GM19238 (cell line): ENCODE measurements at regions not wholly inside any gene's neighbourhood (a gene's known extent, or its start where the extent isn't known, plus 50 kb on each side); places are given as distances from the start of the nearest gene placed in this dataset.
"Not testable (repeated sequence)": the region's sequence is repeated elsewhere in the genome, so short reads cannot be mapped to it uniquely, and the experiment has no call there.

Experiments
- DNase-seq: peaks from one replicate; pipeline ENCODE4 v3.0.0; 2011; ENCODE audit warnings: low spot score; ENCODE audit not compliant: insufficient read length

DNA sequence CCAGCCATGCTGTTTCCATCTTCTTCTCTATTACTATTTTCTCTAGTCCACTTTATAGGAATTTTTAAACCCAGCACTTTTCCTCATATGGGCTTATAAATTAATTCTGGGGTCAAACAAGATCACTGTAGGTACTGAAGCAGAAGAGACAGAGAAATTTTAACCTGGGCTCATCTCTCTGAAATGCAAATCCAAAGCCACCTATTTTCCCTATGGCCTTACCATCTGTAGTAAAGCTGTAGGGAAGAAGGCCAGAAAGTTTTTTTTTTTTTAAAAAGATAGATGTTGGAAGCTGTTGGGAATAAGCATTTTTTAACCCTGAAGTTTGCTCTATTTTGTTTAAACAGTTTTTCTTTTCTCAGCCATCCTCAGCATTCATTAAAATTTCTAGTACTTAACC, 367.4 kb downstream of the CD109 start:
- no peak for DNase-seq

DNA sequence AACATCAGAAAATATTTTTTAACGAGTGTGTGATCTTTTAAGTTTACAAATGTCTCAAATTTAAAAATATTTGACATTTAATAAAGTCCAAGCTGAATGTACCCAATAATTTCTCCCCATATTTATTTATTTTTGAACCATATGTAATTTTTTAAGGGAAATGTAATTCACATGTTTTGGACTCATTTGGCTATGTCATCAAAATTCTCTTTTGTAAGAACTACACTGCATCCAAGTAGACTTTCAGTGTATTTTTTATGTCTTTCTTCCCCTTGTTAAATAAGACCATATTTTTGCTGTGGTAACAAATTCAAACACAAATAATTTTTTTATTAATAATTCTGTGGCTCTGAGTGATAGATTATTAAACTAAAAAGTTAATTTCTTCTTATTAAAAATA, 365.2 kb downstream of the CD109 start:
- no peak for DNase-seq

DNA sequence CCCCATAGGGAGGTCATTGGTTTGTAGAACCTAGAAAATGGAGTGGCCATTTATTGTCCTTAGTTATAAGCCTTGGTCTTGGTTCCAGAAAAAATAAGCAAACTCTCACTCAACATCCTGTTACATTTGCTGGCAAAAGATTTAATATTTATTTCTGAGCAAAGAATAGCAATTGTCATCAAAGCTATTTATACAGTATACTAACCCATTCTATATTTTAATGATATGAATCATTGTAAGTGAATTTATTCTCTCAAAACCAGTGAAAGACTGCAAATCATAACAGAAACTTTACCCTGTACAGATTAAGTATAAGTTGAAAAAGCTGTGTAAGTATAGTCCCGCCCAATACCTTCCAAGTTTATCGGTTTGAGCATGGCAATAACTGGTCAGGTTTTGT, 364.4 kb downstream of the CD109 start:
- DNase-seq: no peak

DNA sequence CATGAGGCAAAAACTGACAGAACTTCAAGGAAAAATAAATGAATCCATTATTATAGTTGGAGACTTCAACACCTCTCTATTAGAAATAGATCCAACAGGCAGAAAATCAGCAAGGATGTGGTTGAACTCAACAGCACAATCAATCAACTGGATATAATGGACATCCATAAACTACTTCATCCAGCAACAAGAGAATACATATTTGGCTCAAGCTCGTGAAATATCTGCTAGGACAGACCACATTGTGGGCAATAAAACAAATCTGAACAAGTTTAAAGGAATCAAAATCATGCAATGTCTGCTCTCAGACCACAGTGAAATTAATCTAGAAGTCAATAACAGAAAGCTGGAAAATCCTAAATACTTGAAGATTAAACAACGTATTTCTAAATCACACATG, 362.6 kb downstream of the CD109 start:
- no peak for DNase-seq

DNA sequence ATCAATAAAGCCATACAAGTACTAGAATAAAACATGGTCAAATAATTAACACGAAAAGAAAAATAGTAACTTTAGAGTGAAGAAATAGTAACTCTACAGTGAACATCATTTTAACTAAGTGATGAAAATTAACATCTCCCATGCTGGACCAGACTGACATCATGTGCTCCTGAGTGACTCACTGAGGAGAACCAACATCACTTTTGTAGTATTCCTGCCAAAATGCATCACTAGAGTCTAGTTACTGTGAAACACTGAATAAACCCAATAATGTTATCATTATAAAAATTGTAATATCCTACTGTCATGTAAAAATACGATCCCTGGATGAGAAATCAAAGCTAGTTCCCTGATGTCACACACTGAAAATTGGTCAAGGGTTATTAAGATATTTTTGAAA, 361.3 kb downstream of the CD109 start:
- DNase-seq: no peak

DNA sequence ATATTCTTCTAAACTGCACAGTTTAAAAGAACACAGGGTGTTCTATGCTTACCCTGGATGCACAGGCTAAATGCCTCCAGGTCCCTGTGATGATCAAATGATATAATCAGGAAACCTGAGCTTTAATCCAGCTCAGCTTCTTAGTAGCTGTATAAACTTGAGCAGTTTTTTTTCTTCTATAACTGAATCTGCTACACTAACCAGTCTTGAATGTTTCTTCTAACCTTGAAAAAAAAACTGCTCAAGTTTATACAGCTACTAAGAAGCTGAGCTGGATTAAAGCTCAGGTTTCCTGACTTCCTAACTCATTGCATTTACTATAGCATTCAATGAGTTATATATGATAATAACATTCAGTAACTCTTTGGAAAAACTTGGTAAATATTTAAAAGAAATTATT, 358.2 kb downstream of the CD109 start:
- DNase-seq: no peak

DNA sequence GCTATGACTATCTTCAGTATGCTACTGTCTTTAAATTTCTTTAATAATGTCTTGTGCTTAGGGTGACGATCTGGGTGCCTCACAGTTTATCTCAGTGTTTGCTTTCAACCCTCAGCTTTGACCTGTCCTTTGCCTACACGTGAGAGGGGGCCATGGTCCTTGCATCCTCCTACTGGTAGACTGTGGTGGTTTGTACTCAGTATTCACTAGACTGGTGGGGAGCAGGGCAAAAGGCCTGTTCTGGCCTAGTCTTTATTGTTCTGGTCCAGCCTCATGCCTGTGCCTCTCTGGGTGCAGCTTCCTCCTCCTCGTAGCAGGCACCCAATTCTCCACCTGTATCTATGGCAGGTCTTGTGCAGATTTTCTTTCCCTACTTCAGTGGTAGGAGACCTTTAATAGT, 354.9 kb downstream of the CD109 start:
- DNase-seq: no peak

DNA sequence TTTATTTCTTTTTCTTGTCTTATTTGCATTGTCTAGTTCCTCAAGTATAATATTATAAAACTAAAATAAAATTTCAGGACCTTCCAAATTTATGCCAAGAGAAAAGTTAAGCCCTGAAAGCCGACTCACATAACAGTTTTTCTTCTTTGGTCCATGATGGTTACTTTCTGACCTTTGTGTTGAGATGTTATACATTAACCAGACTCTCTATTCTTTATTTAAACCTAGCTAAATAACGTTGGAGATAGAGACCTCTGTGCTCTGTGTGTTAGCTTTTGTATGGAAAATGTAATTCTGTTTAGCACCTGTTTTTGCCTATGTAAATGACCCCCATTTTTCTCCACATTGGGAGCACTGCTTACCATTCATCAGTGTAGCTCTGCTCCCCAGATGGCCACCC, 352.4 kb downstream of the CD109 start:
- no peak for DNase-seq

DNA sequence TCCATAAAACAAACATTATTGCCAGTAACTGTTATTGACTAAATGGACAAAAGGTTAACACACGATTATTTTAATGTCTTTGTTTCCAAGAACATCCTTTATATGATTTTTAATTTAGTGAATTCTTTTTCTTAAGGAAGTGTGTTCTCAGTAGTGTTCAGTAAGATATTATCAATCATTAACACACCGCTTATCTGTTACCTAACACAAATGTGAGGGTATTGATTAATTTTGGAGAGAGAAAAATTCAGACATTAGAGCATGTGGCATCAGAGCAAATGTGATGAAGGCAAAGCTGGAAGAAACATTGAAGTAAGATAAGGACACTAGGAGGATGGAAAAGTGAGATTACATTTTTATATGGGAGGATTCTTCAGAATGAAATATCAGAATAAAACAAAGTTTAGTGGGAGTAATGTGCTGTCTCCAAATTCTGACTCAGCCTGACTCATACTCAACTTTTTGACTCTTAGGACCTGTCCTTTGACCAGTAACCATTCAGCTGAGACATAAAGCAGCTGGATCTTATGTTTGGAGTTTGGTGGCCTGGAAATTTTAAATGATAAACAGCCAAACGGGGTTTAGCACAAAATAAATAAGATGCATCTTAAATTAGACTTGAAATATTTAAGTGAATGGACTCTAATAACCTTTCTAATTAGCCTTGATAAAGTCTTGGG, 348.6 kb downstream of the CD109 start:
- no peak for DNase-seq

DNA sequence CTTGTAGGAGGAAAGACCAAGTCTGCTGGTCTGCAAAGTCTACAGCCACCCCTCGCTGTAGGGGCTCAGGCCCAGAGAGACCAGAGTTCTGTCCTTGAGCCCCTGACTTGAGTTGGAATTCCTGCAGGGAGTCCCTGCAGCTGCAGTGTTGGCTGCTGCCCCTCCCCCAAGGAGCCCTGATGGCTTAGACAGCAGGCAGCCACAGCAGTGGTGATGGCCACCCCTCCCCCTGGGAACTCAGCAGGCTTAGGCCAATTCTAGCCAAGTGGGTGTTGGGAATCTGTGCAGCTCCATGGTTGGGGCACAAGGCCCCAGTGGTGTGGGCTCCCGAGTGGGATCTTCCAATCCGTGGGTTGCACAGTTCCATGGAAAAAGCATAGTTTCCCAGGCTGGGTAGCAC, 345.4 kb downstream of the CD109 start:
- DNase-seq: no peak

DNA sequence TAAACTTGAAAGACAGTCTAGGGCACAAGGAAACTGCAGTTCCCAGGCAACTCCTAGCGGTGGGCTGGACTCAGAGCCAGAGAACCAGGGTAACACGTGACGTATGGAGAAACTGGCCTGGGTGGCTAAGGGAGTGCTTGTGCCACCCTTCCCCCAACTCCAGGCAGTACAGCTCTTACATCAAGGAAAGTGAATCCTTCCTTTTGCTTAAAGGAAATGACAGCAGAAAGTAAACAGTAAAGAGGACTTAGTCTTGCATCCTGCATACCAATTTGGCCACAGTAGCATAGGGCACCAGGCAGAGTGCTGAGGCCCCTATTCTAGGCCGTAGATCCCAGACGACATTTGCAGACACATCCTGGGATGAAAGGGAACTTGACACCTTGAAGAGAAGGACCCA, 322.8 kb downstream of the CD109 start:
- DNase-seq: no peak

DNA sequence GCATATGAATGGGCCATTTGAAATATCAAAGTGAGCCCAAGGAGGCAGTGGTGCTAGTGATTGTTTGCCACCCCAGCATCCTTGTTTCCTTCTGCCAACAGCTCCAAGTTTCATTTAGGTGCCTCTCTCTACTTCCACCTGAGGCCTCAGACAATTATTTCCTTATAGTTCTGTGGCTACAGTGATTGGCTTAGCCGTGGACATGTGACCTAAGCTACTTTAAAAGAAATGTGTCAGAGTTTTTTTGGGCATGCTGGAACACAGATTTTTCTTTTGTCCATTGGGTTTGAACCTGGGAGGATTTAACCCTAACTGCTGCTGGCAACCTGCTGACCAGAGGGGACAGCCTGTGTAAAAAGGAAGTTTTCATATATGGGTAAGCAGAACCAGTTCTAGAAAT, 319.4 kb downstream of the CD109 start:
- no peak for DNase-seq

DNA sequence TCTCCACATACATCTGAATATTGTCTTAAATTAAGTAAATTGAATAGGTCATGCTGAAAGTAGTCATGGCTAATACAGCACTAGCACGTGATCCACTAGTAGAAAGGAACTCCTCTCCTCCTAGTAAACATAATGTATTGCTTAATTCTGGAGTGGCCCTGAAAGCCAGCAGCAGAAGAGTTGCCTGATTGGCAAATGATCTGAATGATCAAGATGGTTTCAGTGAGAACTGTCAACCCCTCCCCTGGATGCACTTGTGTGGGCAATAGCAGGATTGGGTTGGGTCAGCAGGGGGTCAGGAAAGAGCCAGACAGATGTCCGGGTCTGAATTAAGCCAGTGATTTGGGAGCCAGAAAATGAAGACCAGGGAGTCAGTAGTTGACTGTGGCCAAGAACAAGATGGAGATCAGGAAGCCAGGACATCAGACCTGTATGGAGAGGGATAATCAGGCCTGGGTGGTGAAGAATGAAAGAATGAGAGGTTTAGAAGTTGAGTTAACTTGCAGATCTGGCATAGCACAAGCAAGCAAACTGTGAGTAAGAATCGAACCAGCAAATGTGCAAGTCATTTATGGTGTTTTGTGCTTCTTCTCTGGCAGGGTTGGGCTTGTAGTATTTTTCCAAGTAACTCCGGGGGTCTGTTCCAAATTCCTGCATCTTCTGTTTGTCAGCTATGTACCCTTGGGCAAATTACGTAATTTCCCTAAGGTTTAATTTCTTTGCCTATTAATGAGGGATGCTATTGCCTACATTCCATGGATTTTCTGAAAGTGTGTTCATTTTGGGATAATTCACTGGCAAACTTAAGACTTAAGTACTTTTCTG, 304.9 kb downstream of the CD109 start:
- DNase-seq: no peak

DNA sequence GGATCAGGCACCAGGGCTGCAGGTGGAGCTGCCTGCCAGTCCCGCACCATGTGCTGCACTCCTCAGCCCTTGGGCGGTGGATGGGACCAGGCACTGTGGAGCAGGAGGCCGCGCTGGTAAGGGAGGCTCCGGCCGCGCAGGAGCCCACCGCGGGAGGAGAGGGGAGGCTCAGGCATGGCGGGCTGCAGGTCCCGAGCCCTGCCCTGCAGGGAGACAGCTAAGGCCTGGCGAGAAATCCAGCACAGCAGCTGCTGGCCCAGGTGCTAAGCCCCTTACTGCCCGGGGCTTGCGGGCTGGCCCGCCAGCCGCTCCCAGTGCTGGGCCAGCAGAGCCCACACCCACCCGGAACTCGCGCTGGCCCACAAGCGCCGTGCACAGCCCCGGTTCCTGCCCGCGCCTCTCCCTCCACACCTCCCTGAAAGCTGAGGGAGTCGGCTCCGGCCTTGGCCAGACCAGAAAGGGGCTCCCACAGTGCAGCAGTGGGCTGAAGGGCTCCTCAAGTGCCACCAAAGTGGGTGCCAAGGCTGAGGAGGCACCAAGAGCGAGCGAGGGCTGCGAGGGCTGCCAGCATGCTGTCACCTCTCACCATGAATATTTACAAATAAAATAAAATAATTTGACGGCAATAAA, 294.7 kb downstream of the CD109 start:
- not testable (repeated sequence) for DNase-seq

DNA sequence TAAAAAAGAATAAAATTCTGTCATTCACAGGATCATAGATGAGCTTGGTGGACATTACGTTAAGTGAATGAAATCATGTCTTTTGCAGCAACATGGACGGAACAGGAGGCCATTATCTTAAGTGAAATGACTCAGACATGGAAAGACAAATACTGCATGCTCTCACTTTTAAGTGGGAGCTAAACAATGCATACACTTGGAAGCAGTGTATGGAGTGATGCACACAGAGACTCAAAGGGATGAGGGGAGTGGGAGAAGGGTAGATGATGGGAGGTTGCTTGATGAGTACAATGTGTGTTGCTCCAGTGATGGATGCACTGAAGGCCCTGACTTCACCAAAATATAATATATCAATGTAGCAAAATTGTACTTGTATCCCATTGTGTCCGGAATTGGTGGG, 293.4 kb downstream of the CD109 start:
- DNase-seq: no peak

DNA sequence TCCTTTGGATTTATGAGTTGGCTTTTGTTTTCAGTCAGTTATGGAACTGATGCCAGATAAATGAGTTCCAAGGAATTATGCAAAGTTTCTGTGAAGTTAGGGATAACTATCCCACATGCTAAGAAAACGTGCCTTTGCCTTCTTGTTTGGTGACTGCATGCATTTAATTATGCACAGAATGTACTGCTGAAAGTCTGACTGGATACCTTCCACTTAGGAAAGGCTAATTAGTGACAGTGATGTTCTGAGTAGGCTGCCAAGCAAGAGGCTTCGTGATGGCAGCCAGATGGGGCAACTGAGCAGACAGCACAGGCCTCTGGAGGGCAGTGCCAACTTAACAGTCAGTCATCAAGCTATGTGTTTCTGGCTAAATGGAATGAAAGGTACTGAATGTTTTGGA, 289.9 kb downstream of the CD109 start:
- DNase-seq: no peak

DNA sequence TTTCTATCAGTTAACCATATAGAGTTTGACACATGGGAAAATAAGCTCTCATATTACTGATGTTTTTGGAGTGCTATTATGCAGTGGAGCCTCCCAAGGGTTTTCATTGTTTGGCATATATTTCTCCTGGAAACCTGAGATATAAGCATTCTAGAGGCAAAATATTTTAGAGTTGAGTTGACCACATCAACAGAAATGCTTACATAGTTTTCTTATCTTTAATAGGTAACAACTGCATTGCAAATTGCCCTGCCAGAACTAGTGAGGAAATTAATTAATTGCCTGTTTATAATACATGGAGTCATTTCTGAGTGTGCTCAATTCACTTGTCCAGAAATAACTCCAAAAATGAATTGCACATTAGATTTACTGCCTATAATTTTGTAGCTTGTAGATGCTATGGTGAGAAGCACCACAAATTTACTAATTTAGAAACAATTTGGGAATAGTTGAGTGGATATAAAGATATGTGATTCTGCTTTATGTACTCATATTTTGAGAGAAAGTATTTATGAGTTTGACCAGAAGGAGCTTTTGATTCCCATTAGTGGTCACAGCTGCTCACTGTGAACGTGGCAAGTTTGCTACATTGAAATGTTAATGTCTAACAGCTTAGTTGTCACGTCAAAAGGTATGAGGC, 288.7 kb downstream of the CD109 start:
- DNase-seq: no peak

DNA sequence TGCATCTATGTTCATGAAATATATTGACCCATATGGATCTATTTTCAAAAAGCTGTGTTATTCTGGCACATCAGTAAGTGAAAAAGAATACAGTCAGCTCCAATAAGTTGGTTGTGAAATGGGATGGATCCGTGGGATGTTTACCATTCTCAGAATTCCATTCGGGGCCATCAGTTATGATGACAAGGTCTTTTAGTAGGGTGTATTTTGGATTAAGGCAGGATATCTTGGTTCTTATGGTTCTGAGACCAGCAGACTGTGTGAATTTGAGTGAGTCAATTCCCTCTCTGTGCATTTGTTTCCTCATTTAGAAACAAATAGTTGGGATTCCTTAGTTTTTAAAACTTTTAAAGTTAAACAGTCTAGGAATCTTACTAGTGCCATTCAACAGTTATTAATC, 287.4 kb downstream of the CD109 start:
- no peak for DNase-seq

DNA sequence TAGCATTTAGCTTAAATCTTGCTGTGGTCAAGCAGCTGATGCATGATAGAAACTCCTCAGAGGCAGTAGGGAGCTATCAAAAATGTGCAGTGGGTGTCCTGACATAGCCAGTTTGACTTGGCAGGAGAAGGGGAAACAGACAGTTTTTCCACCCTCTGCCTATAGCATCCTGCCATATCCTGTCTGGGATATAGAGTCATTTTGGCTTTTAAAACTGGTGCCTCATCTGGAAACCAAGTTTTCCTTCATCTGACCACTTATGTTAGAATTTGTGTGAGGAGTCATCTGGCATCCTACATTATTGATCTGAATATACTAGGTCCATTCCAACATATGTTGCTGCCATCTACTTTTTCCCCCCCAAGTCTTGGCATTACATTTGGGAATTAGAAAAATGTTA, 284.1 kb downstream of the CD109 start:
- no peak for DNase-seq

DNA sequence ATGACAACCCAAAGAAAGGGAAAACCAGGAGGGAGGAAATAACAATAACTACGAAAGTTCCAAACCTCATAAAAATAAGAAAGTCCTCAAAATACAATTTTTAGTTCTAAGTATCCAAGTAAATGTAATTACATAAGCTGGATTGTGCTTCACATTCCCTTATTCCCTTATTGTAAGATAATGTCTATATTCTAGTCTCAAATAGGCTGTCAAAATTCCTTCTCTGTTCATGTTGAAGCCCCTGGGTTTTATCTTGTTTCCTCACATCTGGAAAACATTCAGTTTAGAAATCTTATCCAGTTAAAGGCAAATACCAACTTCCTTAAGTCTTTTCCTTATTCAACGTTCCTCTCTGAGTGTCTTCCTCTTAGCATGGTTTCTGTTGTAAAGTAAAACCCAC, 282.3 kb downstream of the CD109 start:
- no peak for DNase-seq

DNA sequence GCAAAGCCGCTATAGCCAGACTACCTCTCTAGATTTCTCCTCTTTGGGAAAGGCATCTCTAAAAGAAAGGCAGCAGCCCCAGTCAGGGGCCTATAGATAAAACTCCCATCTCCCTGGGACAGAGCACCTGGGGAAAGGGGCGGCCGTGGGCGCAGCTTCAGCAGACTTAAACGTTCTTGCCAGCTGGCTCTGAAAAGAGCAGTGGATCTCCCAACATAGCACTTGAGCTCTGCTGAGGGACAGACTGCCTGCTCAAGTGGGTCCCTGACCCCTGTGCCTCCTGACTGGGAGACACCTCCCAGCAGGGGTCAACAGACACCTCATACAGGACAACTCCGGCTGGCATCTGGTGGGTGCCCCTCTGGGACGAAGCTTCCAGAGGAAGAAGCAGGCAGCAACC, 276.5 kb downstream of the CD109 start:
- not testable (repeated sequence) for DNase-seq
